ENCODE measurements at regions not wholly inside any gene's neighbourhood (a gene's known extent, or its start where the extent isn't known, plus 50 kb on each side); places are given as distances from the start of the nearest gene placed in this dataset.

GRCh38 chr7:25436413-25436812, 208.1 kb upstream of the NPVF start:
- H3K36me3 Mint-ChIP-seq, result peaks cover 3% of the 10 kb centered on the region
- H3K4me1 Mint-ChIP-seq, result peaks cover 2% of the 10 kb centered on the region
- peaks cover 29% of the 10 kb centered on the region for H3K9me3 Mint-ChIP-seq
- peaks cover 11% of the 10 kb centered on the region for H3K27me3 Mint-ChIP-seq (ENCODE audit: low read depth)
- TF ChIP-seq CTCF (IDR thresholded peaks at IDR 0.05; ENCODE audit: unreplicated experiment), result no peak
- no peak overlapping the region for H3K4me3 Mint-ChIP-seq
- H3K27ac Mint-ChIP-seq, result no peak overlapping the region
- no peak for DNase-seq (ENCODE audit: low spot score in 2 of 2, unreplicated experiment in 2 of 2)

- H3K27me3 Mint-ChIP-seq (ENCODE audit: low read depth), result peaks cover 11% of the 10 kb centered on the region
- peaks cover 4% of the 10 kb centered on the region for H3K36me3 Mint-ChIP-seq
- H3K27ac Mint-ChIP-seq, result no peak overlapping the region
- no peak for TF ChIP-seq CTCF (IDR thresholded peaks at IDR 0.05; ENCODE audit: unreplicated experiment)
- DNase-seq (ENCODE audit: low spot score in 2 of 2, unreplicated experiment in 2 of 2), result no peak
- H3K4me1 Mint-ChIP-seq, result peaks cover 2% of the 10 kb centered on the region
- H3K4me3 Mint-ChIP-seq, result no peak overlapping the region
- H3K9me3 Mint-ChIP-seq, result peaks cover 36% of the 10 kb centered on the region
These were observed 209.0 kb upstream of the NPVF start for GRCh38 chr7:25437308-25437707.

- Mint-ChIP-seq H3K27ac (no peak overlapping the region), H3K9me3 (peaks cover 49% of the 10 kb centered on the region), H3K4me3 (no peak overlapping the region), H3K4me1 (no peaks in the 10 kb centered on the region), H3K36me3 (peaks cover 9% of the 10 kb centered on the region), H3K27me3 (ENCODE audit: low read depth) (no peaks in the 10 kb centered on the region)
- TF ChIP-seq CTCF (IDR thresholded peaks at IDR 0.05; ENCODE audit: unreplicated experiment), result no peak
- DNase-seq (ENCODE audit: low spot score in 2 of 2, unreplicated experiment in 2 of 2), result no peak
These were observed 216.7 kb upstream of the NPVF start for GRCh38 chr7:25444991-25445390.

GRCh38 chr7:25448301-25448700, 220.0 kb upstream of the NPVF start:
- Mint-ChIP-seq H3K9me3 (peaks cover 19% of the 10 kb centered on the region), H3K27me3 (ENCODE audit: low read depth) (peaks cover 8% of the 10 kb centered on the region), H3K4me3 (no peak overlapping the region), H3K27ac (no peak overlapping the region), H3K36me3 (no peaks in the 10 kb centered on the region), H3K4me1 (peaks cover under 1% of the 10 kb centered on the region)
- no peak for DNase-seq (ENCODE audit: low spot score in 2 of 2, unreplicated experiment in 2 of 2)
- TF ChIP-seq CTCF (IDR thresholded peaks at IDR 0.05; ENCODE audit: unreplicated experiment), result no peak

GRCh38 chr7:25454020-25454419, 225.7 kb upstream of the NPVF start:
- no peaks in the 10 kb centered on the region for H3K9me3 Mint-ChIP-seq
- no peak for TF ChIP-seq CTCF (IDR thresholded peaks at IDR 0.05; ENCODE audit: unreplicated experiment)
- H3K36me3 Mint-ChIP-seq, result no peaks in the 10 kb centered on the region
- no peak overlapping the region for H3K27ac Mint-ChIP-seq
- DNase-seq (ENCODE audit: low spot score in 2 of 2, unreplicated experiment in 2 of 2), result no peak
- peaks cover 16% of the 10 kb centered on the region for H3K4me1 Mint-ChIP-seq
- H3K27me3 Mint-ChIP-seq (ENCODE audit: low read depth), result peaks cover 43% of the 10 kb centered on the region
- H3K4me3 Mint-ChIP-seq, result no peak overlapping the region

- DNase-seq (ENCODE audit: low spot score in 2 of 2, unreplicated experiment in 2 of 2), result no peak
- H3K27ac Mint-ChIP-seq, result no peak overlapping the region
- H3K9me3 Mint-ChIP-seq, result no peaks in the 10 kb centered on the region
- no peak for TF ChIP-seq CTCF (IDR thresholded peaks at IDR 0.05; ENCODE audit: unreplicated experiment)
- H3K4me3 Mint-ChIP-seq, result no peak overlapping the region
- H3K36me3 Mint-ChIP-seq, result no peaks in the 10 kb centered on the region
- peaks cover 16% of the 10 kb centered on the region for H3K4me1 Mint-ChIP-seq
- peaks cover 47% of the 10 kb centered on the region for H3K27me3 Mint-ChIP-seq (ENCODE audit: low read depth)
These were observed 226.3 kb upstream of the NPVF start for GRCh38 chr7:25454562-25455041.

Measured in mesothelial cell of epicardium (in vitro differentiated cells).